VCaP (cell line): ENCODE measurements at regions not wholly inside any gene's neighbourhood (a gene's known extent, or its start where the extent isn't known, plus 50 kb on each side); places are given as distances from the start of the nearest gene placed in this dataset.

Experiments
- H3K27ac ChIP-seq: fragments of 450-650 bp; 2 replicates; pipeline ENCODE4 v1.5.1; 2017
- TF ChIP-seq, protein P1 (sequence below): fragments of 450-650 bp; conservative IDR thresholded peaks from 2 replicates; pipeline ENCODE4 v1.5.1; 2017; ENCODE audit warnings: mild to moderate bottlenecking, moderate library complexity

DNA sequence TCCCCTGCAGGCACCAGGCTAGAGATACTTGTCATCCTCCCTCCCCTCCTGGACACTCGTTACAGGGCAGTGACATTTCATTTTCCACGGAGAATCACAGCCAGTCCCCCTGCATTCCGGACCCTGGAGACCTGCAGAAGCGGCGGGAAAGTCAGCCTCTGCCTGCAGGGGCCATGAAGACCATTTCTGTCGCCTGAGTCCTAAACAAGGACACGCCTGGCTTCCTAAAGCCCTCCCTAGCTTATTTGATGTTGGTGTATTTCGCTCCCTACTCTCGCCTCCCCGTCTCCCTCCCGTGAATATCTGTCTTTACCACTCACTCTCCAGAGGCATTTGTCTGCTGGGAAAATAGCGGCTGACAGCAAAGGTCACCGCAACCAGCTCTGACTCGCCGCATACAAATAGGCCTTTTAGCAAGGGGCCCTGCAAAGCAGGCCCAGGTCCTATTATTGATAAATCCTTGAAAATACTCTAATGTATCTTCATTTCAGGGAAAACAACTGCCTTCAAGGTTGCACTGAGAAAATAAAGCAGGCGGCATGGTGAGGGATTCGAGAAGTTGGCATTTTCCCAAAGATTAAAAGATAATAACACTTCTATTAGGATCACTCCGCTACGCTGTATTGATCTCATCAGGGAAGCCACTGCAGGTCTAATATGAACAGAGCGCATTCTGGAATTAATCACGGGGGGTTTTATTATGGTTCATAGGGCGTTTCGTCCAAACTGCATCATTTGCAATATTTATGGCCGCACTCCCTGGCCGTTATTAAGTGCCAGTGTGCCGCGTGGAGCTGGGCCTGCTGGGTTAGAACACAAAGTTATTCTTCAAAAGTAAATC is 447.1 kb upstream of the CDH5 start:
- TF ChIP-seq, protein P1, sequence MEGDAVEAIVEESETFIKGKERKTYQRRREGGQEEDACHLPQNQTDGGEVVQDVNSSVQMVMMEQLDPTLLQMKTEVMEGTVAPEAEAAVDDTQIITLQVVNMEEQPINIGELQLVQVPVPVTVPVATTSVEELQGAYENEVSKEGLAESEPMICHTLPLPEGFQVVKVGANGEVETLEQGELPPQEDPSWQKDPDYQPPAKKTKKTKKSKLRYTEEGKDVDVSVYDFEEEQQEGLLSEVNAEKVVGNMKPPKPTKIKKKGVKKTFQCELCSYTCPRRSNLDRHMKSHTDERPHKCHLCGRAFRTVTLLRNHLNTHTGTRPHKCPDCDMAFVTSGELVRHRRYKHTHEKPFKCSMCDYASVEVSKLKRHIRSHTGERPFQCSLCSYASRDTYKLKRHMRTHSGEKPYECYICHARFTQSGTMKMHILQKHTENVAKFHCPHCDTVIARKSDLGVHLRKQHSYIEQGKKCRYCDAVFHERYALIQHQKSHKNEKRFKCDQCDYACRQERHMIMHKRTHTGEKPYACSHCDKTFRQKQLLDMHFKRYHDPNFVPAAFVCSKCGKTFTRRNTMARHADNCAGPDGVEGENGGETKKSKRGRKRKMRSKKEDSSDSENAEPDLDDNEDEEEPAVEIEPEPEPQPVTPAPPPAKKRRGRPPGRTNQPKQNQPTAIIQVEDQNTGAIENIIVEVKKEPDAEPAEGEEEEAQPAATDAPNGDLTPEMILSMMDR = no peak
- no peak overlapping the region for H3K27ac ChIP-seq

DNA sequence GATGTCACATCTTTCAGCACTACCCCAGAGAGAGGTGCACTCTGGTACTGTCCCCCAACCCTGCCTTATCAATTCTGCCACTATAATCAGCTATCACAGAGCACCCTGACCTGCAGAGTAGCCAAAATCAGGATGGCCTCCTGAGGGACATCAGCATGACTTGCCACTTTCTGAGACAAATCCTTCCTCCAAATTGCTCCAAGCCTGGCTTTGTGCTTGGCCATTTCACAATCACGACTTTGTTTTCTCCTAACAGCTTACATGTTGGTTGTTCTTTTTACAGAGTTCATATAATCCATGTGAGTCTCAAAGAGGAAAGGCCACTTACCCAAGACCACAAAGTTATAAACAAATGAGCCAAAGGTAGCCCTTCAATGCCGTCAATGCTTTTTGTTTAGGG is 449.0 kb upstream of the CDH5 start:
- no peak overlapping the region for H3K27ac ChIP-seq
- TF ChIP-seq, protein P1 = no peak

DNA sequence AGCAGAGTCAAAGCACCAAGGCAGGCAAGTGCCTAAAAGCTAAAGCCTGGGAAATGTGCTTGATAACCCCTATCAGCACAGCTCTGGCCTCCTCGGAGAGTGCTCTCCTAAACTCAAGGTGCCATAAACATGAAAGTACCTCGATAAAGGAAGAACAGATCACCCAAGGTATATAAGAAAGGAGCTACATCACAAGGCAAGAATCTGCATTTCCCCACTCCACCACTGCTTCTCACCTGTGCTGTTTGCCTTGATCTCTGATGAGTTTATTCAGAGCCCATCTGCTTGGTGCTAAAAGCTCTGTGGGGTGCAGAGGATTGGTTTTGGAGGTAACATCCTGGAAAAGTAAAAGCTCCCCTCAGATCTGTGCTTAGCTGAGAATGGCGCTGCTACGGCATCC is 449.5 kb upstream of the CDH5 start:
- TF ChIP-seq, protein P1 = no peak
- no peak overlapping the region for H3K27ac ChIP-seq

DNA sequence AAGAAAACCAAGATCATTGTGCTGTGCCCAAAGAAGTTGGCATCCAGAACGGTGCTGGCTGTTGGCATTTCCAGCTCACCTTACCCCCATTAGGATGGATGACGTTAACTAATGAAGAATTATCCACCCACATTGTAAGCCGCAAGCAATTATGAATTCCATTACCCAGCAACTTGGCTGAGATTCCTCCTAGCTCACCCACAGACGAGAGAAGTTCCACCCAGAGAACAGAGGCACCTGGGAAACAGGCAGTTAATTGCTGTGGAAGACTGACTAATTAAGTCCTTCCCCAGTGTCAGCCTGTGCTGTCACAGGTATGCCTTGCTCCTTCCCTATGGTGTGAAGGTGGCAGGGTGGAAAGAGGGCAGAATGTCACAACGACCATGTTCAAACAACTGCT is 456.2 kb upstream of the CDH5 start:
- TF ChIP-seq, protein P1 = no peak
- no peak overlapping the region for H3K27ac ChIP-seq

DNA sequence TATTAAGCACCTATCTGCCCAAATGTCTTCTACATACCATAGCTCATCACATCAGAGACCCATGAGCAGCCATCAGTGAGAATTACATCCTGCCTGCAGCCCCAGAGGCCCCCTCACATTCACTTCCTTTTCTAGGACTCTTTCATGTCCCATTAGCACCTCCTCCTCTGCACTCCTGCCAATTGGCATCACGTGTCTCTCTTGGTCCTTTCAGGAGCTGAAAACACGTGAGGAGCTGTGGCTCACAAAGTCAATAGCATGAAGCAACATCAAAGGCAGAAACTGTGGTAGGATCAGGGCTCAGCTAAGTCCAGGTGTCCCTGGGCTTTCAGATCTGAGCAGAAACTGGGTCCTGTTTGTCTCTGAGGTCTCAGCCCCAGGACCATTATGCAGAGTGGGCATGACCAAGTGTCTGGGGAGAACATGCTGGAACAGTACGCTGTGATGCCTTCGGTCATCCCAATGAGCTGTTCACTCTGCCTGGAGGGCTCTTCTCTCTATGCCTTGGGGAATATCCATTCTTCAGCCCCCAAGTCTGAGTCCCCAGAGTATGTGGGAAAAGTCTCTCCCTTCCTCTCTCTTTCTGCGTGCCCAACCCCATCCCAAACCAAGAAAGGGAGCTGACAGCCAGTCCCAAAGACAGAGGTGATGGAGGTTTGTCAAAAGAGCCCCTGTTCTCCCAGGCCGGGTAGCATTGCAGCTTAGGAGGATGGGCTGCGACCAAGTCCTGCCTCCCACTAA is 457.0 kb upstream of the CDH5 start:
- no peak overlapping the region for H3K27ac ChIP-seq
- TF ChIP-seq, protein P1 = no peak

DNA sequence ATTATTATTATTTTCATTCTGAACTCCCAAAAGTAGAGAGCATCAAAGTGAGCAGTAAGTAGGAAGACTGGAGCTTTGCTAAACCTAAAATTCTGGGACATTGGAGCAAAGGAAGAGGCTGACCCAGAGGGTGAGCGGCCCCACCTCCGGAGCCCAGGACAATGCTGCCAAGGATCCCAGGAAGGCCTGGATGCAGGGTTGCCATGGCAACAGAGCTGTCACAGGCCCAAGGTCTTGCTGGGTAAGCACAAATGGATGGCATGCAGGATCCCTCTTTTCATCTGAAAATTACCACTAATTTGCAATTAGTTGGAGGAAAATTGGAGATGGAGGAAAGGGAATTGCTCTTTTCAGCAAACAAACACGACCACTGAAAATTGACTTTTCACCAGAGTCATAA is 457.9 kb upstream of the CDH5 start:
- TF ChIP-seq, protein P1 = no peak
- H3K27ac ChIP-seq = no peak overlapping the region

DNA sequence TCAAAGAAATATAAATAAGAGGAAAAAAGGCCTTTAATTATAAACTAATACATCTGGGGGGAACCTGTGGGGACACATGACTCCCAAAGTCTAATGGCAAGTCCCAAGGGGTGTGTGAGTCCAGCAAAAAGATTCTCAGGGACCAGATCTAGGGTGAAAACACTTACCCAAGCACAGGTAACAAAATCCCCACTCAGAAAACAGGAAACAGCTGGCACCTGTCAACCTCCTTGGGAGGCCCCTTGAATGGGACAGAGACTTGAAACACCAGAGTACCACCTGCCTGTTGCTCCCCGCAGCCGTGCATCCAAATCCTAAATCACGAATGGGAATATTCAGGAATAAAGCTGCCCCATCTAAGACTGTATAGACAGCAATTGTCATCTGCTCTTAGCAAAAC is 461.2 kb upstream of the CDH5 start:
- TF ChIP-seq, protein P1 = no peak

More for the DNA sequence above, 461.2 kb upstream of the CDH5 start:
- no peak overlapping the region for H3K27ac ChIP-seq
